ENCODE measurements at regions not wholly inside any gene's neighbourhood (a gene's known extent, or its start where the extent isn't known, plus 50 kb on each side); places are given as distances from the start of the nearest gene placed in this dataset.

GRCh38 chr22:34973926-34974325, 92.0 kb upstream of the ISX start:
- no peak for DNase-seq (ENCODE audit: unreplicated experiment)
- BruUV-seq (replicated peaks) = no TSS peak
- no peaks in the 10 kb centered on the region for H3K27me3 Mint-ChIP-seq (ENCODE audit: insufficient read depth, unreplicated experiment)
- no peak for TF ChIP-seq CTCF (IDR thresholded peaks at IDR 0.05; ENCODE audit: unreplicated experiment)
- H3K4me1 Mint-ChIP-seq (ENCODE audit: insufficient read depth, unreplicated experiment) = no peaks in the 10 kb centered on the region
- POLR2A ChIA-PET = no interaction called here
- H3K4me3 Mint-ChIP-seq (ENCODE audit: unreplicated experiment) = no peak overlapping the region
- no peaks in the 10 kb centered on the region for H3K36me3 Mint-ChIP-seq (ENCODE audit: insufficient read depth, unreplicated experiment)
- no peak overlapping the region for H3K27ac Mint-ChIP-seq (ENCODE audit: low read depth, unreplicated experiment)
- CTCF ChIA-PET = interaction anchor here (0.6 kb wide), 1 partner anchor 204 kb away, joined by 3 read pairs; no protein-coding TSS in a partner anchor
- peaks cover 23% of the 10 kb centered on the region for H3K9me3 Mint-ChIP-seq (ENCODE audit: unreplicated experiment)
- intact Hi-C loops (cut with micrococcal nuclease) = no loop called here

DNA sequence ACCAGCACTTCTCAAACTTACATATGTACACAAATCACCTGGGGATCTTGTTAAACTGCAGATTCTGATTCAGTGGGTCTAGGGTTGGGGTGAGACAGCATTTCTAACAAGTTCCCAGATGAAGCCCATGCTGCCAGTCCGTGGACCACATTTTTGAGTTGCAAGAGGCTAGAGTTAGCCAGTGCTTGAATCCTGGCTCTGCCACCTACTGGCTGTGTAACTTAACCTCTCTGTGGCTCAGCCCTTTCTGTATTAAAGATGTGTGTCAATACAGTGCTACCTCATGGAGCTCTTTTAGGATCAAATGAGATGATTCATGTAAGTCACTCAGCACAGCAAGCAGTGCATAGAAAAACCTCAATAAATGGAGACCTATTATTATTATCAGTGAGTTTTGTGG, 90.2 kb upstream of the ISX start:
- no peak for TF ChIP-seq CTCF (IDR thresholded peaks at IDR 0.05; ENCODE audit: unreplicated experiment)
- no peaks in the 10 kb centered on the region for H3K27me3 Mint-ChIP-seq (ENCODE audit: insufficient read depth, unreplicated experiment)
- H3K4me3 Mint-ChIP-seq (ENCODE audit: unreplicated experiment) = no peak overlapping the region
- H3K27ac Mint-ChIP-seq (ENCODE audit: low read depth, unreplicated experiment) = no peak overlapping the region
- BruUV-seq (replicated peaks) = no TSS peak
- H3K4me1 Mint-ChIP-seq (ENCODE audit: insufficient read depth, unreplicated experiment) = no peaks in the 10 kb centered on the region
- intact Hi-C loops (cut with micrococcal nuclease) = no loop called here
- H3K9me3 Mint-ChIP-seq (ENCODE audit: unreplicated experiment) = peaks cover 18% of the 10 kb centered on the region
- POLR2A ChIA-PET = interaction anchor here (0.6 kb wide), 1 partner anchor 26 kb away, joined by 3 read pairs; no protein-coding TSS in a partner anchor
- CTCF ChIA-PET = no interaction called here
- no peaks in the 10 kb centered on the region for H3K36me3 Mint-ChIP-seq (ENCODE audit: insufficient read depth, unreplicated experiment)
- DNase-seq (ENCODE audit: unreplicated experiment) = no peak

GRCh38 chr22:34976474-34976873, 89.5 kb upstream of the ISX start:
- CTCF ChIA-PET = interaction anchor here (0.5 kb wide), 1 partner anchor 539 kb away, joined by 3 read pairs; no protein-coding TSS in a partner anchor
- no peak for DNase-seq (ENCODE audit: unreplicated experiment)
- no peak overlapping the region for H3K4me3 Mint-ChIP-seq (ENCODE audit: unreplicated experiment)
- intact Hi-C loops (cut with micrococcal nuclease) = no loop called here
- BruUV-seq (replicated peaks) = no TSS peak
- no peak overlapping the region for H3K27ac Mint-ChIP-seq (ENCODE audit: low read depth, unreplicated experiment)
- no peaks in the 10 kb centered on the region for H3K36me3 Mint-ChIP-seq (ENCODE audit: insufficient read depth, unreplicated experiment)
- POLR2A ChIA-PET = interaction anchor here (0.6 kb wide), 1 partner anchor 27 kb away, joined by 3 read pairs; no protein-coding TSS in a partner anchor
- TF ChIP-seq CTCF (IDR thresholded peaks at IDR 0.05; ENCODE audit: unreplicated experiment) = no peak
- H3K27me3 Mint-ChIP-seq (ENCODE audit: insufficient read depth, unreplicated experiment) = no peaks in the 10 kb centered on the region
- H3K4me1 Mint-ChIP-seq (ENCODE audit: insufficient read depth, unreplicated experiment) = no peaks in the 10 kb centered on the region
- H3K9me3 Mint-ChIP-seq (ENCODE audit: unreplicated experiment) = peaks cover 18% of the 10 kb centered on the region

DNA sequence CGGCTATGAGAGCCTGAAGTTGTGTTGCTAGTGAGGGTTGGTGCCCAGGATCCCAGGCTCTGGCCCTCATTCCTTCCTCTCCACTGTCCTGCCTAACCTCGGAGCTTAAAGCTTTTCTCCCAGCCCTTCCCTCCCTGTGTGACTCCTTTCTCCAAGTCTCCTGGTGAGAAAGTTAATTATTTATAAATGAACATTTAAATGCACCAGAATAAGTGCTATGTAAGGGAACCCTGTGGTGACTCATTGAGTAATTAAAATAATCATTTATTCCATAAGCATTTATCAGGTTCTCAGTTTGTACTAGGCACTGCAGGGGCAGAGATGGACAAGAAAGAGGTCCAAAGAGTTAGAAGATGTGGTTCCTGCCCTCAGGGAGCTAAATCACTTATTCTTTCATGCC, 89.1 kb upstream of the ISX start:
- Mint-ChIP-seq H3K36me3 (ENCODE audit: insufficient read depth, unreplicated experiment) (no peaks in the 10 kb centered on the region), H3K9me3 (ENCODE audit: unreplicated experiment) (peaks cover 18% of the 10 kb centered on the region)
- intact Hi-C loops (cut with micrococcal nuclease) = no loop called here

More for the DNA sequence above, 89.1 kb upstream of the ISX start:
- Mint-ChIP-seq H3K27me3 (ENCODE audit: insufficient read depth, unreplicated experiment) (no peaks in the 10 kb centered on the region), H3K27ac (ENCODE audit: low read depth, unreplicated experiment) (no peak overlapping the region), H3K4me1 (ENCODE audit: insufficient read depth, unreplicated experiment) (no peaks in the 10 kb centered on the region), H3K4me3 (ENCODE audit: unreplicated experiment) (no peak overlapping the region)
- POLR2A ChIA-PET = no interaction called here
- TF ChIP-seq CTCF (IDR thresholded peaks at IDR 0.05; ENCODE audit: unreplicated experiment) = no peak
- BruUV-seq (replicated peaks) = no TSS peak
- DNase-seq (ENCODE audit: unreplicated experiment) = no peak
- CTCF ChIA-PET = interaction anchor here (0.5 kb wide), 2 partner anchors 540 to 1876 kb away, joined by 3 to 5 read pairs; no protein-coding TSS in a partner anchor

Data from MCF 10A (cell line).